T-helper 2 cell treated with Interferon-gamma antibody and Interleukin-4, amounts not matched to agents 100 ng/mL and 5 ng/mL, for 36 hours (primary cell): ENCODE measurements at regions not wholly inside any gene's neighbourhood (a gene's known extent, or its start where the extent isn't known, plus 50 kb on each side); places are given as distances from the start of the nearest gene placed in this dataset.

Experiments used
- intact Hi-C: fragments of 100-400 bp; cut with micrococcal nuclease; formaldehyde crosslinking; loops from one replicate; pipeline ENCODE4 v1.15.1; 2023

DNA sequence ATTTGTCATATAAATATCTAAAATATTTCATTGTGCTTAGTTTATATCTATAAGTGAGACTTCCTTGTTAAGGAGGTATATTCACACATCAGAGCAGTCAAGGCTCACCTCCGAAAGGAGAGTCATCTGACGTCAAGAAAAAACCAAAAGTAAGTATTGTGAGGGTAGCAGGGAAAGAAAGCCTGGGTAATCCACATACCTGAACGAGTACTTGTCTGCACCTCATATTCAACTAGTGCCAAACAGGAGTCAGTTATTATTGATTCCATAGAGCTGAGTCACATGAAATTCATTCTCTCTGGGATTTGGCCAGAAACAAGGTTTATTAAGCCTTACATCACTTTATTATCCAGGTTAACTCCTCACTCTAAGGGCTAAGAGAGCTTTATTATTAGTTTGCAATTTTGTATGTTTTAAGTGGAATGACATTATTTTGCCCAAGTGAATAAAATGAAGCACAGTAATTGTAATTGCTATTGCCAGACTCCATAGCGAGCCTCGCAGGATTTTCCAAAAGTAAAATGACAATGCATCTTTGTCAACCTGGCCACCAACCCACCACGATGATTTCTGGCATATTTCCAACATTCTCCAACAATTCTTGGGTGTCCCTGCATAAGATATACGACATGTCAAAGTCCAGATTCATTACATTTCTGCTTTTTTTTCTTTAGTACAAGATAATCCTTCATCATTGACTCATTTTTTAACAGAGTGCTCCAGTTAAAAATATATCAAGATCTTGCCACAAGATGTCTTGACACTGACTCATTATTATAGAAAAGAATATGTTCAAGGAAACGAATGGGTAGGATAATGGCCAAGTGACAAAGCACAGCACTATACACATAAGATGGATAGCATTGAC lies 1210.4 kb upstream of the ACVR2A start:
- intact Hi-C loops: no loop called here

DNA sequence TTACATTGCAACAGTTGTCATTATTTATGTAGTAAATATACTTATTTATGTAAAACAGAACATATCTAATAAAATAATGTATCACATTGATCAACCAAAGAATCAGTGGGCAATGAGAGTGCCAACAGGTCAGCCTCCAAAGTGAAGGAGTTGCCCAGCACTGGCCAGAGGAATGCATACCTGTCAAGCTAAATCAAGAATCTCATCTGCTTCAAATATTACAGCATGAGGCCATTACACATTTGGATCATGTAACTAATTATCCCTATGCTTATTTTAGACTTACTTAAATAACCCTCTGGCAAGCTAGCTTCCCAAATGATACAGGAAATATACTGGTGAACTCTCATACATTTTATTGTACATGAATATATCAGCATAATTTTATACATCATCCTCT lies 1211.7 kb upstream of the ACVR2A start:
- intact Hi-C loops: no loop called here

DNA sequence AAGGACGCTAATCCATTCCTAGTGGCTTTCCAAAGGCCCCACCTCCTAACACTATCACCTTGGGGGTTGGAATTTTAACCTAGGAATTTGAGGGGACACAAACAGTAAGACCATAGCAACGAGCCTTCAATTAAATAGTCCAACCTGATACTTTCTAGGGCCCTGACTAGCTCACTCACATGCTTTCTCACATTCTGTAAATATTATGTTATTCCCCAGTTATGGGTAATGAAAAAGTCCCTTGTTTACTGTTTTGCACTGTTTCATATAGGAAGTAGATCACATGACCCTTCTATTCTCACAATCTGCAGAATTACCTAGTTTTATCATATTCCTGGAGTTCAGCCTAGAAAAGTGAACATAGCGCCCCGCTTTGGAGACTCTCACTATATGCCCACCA lies 1212.1 kb upstream of the ACVR2A start:
- intact Hi-C loops: no loop called here

DNA sequence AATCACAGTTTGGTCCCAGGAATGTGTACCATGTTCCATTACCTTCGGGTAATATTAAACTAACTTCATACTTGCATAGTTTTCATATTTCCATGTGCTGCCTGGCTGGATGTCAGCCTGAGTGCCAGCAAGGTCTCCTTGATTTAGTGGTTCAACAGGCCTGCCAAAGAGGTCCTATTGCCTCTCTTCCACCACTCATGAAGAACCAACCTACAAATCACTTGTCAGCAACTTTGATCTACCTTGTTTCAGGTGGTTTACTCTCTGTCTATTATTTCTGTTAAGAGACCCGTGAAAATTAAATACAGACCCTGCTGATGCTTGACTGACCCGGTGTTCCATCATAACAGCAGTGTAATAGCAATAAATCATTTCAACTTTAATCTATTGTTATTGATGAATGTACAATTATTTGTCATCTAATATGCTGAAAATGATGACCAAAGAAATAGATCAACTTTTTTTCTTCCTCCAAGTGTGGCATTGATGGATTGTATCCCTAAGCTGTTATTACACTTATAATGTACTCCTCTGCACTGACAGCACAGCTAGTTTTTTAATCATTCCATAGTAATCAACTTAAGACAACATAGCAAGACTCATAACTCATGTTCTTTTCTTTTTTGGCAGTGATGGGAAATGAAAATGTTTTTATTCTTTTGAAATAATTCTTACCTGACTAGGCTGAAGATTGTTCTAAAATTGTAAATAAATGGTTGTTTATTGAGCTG lies 1220.2 kb upstream of the ACVR2A start:
- intact Hi-C loops: no loop called here

DNA sequence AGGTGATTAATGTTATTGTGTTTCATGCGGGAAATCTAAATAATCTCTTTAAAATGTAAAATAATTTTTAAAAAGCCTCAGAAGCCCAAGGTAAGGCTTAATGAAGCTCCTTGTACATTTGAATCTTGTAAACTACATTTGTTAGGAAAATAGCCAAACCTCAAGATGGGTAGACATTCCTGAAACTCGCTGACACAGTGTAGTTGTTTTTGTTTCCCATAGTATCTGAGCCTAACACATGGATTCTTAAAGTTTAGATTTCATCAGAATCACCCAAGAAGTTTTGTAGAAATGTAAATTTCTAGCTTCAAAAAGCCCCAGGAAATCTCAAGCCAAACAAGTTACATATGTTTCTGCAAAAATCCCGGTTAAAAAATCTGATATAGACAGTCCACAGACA lies 1221.1 kb upstream of the ACVR2A start:
- intact Hi-C loops: no loop called here

DNA sequence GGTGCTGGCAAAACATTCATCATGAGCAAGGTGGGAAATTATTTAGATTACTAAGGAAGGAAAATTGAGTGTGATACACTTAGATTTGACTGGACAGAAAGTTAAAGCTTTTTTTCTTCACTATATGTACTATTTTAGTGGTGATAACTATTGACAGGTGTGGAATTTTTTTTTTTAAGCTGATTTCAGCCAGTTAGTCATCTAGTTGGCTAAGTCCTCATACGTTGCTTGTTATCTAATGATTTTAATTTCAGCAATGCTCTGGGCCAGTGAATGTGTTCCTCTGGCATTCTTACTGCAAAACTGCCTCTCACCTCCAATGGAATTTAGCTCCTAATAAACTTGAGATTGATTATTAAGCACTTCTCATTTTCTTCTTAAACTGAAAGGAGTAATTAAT lies 1223.2 kb upstream of the ACVR2A start:
- intact Hi-C loops: no loop called here

DNA sequence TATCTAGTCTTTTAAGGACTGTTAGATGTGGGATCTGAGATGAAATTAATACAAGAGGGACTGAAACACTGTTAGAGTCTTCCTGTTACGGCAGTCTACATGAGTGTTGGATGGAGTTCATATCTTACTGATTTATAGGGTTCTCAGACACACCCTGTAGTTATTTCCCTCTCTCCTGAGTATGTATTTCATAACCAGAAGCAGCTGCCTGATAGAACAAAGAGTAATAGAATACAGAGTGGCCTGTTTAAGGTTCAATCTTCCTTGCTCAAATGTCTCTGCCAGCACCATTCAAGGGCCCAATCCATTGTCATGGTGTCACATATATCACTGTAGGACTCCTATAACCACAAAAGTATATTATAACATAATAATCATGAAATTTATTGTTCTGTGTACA lies 1229.1 kb upstream of the ACVR2A start:
- intact Hi-C loops: no loop called here

DNA sequence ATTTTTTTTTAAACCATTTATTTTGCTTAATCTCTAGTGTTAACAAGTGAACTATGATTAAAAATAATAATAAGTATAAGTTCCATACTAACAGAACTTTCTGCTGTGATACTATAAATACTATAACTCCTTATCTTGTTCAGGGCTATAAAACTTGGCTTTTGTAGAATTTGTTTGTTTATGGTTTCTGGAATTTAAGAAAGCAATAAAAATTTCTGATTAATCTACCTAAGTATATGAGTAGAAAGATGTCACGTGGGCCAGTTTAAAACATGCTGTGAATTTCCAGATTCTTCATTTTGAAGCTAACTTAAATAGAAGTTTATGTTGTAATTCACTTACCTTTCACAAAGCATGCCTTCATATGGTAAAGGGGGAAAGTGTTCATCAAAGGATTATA lies 1236.3 kb upstream of the ACVR2A start:
- intact Hi-C loops: no loop called here

DNA sequence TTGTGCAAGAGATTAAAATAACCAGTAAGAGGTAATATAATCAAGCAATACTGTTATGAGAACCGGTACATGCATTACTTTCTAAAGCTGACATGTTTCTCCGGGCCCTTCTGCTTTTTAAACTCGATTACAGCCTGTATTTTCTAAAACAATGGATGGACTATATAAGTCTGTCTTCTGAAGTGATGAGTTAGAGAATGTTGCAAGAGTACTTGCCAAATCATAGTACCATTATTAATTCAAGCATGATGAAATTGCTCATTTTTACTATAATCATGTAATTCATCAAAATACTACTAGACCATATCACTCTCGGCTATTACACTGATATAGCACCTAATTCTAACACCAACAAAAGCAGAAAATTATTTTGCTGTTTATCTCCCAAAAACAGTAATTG lies 1240.3 kb upstream of the ACVR2A start:
- intact Hi-C loops: no loop called here

DNA sequence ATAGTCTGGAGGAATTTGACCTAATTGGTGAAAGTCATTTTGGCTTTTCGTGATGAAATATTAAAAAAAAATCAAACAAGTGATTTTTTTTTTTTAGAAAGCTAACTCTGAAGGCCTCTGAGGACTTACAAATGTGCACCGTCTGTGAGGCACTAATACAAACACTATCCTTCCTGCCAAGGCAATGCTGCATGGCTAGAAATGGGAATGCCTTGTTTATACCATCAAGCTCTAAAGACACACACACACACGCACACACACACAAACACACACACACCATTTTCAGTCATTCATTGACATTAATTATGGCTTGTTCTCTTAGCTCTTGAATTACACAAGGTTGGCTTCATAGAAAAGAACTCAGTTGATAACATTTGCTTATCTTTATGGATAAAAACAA lies 1242.0 kb upstream of the ACVR2A start:
- intact Hi-C loops: no loop called here

DNA sequence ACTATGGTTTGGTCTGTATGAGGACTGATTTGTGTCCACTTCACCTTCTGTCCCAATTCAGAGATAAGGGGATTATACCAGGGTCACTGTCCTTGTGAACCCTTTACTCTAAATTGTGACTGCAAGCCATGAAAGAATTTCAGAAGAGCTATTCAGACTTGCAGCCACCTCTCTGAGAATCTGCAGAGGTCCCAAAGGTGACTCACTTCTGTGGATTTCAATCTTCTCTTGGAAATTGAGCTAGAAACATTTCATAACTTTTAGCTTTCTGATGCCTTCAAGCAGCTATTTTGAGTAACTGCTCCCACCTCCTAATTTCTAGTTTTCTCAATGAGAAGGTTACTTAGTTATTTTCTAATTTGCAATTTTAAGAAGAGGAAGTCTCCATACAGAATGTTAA lies 1242.4 kb upstream of the ACVR2A start:
- intact Hi-C loops: no loop called here

DNA sequence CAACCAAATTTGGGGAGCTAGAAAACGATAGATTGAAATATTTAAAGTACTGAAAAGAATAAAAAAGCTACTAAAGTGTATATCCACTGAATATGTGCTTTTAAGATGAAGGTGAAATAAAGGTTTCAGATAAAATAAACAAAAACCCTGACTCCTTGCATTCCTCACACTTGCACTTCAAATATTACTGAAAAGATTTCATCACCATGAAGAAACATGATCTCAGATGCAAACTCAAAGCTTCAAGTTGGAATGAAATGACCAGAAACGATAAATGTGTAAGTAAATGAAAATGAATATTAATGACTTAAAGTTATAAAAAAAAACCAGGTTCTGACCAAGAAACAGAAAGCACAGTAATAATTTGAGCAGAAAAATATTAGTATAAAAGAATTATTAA lies 1246.0 kb upstream of the ACVR2A start:
- intact Hi-C loops: no loop called here

DNA sequence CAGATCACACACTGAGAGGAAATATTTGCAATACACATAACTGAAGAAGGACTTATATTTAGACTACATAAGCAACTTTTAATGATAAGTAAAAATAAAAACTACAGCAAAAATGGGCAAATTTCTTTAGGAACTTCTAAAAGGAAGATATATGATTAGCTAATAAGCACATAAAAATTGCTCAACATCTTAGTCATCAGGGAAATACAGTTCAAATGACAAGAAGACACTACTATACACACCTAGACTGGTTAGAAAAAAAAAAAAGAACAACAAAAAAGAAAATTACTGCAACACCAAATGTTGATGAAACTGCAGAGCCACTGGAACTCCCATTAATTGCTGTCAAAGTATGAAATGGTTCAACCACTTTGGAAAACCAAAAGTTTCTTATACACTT lies 1247.5 kb upstream of the ACVR2A start:
- intact Hi-C loops: no loop called here

DNA sequence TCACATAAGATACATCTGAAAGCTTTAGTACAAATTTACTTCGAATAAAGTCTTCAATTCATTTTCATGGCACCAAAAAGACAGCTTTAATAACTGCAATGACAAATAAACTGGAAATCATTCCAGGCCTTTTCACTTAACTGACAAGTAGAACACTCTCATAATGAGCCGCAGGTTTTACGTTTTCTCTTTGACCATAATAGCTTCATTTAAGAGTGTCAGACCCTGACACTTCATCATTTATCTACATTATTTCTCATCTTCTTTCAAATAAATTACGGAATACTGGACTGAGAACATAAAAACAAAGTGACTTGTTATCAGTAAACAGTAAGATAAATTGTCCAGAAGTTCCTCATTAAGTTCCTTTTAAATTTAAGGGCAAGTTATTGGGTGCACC lies 1252.9 kb upstream of the ACVR2A start:
- intact Hi-C loops: no loop called here

DNA sequence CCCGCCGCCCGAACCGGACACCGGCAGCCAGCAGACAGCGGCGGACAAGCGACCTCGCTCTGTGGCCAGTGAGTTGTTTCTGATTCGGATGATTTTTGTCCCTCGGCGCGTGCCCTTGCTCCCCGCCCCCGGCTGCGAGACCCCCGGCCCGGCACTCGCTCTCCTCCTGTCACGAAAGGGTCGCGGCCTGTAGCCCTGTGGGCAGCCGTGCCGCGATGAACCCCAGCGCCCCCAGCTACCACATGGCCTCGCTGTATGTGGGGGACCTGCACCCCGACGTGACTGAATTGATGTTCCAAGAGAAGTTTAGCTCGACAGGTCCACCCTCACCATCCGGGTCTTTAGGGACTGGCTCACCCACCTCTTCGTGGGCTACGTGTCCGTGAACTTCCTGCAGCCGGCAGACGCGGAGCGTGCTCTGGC lies 1257.5 kb upstream of the ACVR2A start:
- intact Hi-C loops: no loop called here

DNA sequence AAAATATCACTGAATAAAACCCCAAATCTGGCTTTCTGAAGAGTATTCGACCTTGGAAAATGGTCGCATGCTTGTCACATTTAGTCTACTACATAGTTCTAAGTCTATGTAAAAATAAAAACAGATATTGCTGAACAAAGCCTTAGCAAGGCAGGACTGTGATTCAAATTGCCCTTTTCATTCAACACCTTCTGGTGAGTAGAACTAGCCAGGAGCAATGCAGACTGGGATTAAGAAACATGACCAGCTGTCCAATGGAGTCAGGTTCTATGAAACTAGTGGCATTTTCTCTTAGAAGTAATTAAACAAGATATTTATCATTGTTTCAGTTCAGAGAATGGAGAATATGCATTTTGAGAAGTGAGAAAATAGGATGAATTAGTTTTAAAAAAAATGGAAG lies 1260.5 kb upstream of the ACVR2A start:
- intact Hi-C loops: no loop called here

DNA sequence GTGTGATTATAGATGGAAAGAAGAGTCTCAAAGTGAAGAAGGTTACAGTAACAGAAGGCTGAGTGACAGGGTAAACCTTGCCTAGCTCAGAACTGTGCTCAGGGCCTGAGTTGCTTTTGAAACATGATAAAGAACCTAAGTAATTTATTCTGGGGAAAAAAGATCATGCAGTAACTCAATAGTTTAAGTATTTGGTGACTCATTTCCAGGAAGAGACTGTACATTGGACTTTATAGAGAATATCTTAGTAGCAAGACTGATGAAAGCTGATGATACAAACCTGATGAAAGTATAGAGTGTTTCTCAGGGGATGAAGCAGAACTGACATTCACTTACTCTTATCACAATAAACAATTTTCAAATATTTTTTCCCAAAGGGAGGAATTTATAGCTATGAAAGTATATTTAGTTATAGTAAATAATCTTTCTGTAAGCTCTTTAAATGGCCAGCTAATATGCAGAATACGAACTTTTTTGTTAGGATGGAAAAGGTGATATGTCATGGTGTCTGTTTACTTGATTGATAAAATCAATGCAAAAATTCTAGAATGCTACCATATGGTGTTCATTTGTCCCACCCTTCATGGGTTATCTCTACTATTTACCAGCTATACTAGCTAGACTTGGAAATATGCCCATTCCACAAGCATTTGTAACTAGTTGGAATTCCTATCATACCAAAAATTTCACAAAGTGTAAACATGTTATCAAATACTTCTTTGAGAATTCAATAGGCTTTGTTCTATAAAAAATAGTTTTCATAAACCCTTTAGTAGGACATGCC lies 1265.5 kb upstream of the ACVR2A start:
- intact Hi-C loops: no loop called here

DNA sequence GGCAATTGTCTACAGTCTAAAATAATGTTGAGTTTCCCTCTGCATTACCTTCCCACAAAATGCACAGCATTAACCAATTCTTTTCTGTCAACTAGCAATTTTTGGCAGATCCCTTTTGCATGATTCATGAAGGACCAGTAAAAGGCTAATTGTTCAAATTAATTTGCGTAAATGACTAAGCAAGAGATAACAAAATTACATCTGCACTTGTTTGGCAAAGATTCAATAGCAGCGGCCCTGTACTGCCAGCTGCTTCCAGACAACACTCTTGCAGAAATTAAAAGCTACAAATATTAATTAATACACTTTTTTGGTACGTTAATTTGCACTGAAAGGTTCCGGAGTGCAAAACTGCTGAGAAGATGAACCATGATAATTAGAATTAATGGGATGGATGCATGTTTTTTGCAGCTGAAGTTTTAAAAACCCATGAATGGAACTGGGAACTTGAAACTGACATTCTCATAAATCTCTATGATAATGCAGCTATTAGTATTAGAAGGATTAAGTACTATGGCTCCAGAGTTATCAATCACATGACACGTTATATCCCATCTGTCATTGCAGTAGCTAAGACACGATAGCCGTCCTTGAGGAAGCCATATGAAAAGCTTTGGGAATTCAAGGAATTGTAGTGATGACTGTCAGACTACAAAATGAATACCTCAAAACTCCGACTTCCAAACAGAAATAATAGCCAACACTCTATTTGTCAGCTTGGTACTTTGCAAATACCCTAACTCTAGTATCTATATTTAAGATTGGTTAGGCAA lies 1268.3 kb upstream of the ACVR2A start:
- intact Hi-C loops: no loop called here

DNA sequence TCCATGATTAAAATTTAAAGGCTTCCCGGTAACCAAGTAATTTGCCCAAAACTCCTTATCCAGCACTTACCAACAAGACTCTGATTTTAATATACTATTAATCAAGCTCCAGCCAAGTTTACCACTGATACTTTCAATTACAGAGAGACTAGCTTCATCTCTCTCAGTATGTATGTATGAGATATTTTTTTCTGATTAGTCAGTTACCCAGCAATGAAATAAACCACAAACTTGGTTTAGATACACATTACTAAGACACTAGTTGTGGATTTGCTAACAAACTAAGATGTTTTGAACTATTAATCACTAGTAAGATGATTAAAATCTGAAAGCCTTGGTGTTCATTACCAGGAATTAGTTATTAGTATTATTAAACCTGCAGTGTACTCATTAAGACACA lies 1272.2 kb upstream of the ACVR2A start:
- intact Hi-C loops: no loop called here

DNA sequence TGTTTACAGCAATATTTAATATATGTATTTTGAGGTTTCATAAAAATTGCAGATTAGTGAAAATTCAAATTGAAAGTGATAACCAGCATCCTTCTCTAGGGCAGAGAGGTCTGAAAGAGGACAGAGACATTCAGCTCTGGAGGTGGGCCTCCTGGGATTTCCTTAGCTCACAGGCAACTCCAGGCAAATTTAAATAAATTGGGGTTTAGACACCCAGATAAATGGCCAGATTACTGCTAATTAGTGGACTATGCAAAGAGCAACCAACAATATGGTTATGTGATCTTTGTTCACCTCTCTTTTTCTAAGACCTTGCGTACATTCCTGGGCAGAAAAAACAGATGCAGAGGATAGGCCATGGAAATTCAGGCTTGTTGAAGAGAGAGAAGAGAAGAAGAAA lies 1282.8 kb upstream of the ACVR2A start:
- intact Hi-C loops: no loop called here

DNA sequence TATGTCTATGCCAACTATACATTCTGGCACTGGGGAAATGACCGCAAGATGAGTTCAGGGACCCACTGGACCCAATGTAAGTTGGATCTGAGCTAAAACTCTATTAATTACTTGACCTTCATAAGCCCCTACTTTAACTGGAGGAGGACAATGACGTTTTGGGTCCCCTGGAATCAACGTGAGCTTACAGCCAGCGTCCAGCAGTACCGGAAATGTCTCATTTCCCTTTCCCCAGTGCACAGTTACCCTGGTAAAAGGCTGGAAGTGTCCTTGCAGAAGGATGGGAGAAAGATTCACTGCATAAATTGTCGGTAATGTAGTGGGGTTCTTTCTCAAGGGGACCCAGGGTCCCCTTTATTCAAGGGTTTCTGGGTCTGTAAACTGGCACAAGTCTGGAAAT lies 1297.6 kb upstream of the ACVR2A start:
- intact Hi-C loops: no loop called here
